Hepatocyte (in vitro differentiated cells): ENCODE measurements at regions not wholly inside any gene's neighbourhood (a gene's known extent, or its start where the extent isn't known, plus 50 kb on each side); places are given as distances from the start of the nearest gene placed in this dataset.

ENCODE experiments used
- EZH2 ChIP-seq: fragments of 200-600 bp; sonication (generic); IDR thresholded peaks from 2 replicates; pipeline ENCODE4 v1.6.1; 2016; ENCODE audit warnings: antibody characterized with exemption, mild to moderate bottlenecking, borderline replicate concordance
- TF ChIP-seq, protein P1 (sequence below): fragments of 200-600 bp; sonication (generic); IDR thresholded peaks from 2 replicates; pipeline ENCODE4 v1.5.1; 2016; ENCODE audit warnings: antibody characterized with exemption, mild to moderate bottlenecking; ENCODE audit not compliant: poor library complexity

DNA sequence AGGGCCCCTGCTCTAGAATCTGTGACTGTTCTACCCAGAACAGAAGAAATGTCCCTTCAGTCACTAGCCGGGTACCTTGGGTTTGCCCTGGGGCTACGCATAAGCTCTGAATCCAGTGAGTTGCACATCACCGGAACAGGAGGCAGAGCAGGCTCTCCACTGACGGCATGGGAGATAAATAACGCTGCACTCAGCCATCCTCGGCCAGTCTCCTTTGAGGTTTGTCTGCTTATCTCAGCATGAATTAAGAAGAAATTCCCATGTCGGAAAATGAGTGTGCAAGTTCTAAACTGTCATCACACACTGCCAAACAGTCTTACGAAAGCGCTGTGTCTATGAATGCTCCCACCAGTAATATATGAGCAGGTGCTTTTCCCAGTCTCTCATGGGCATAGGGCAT is 90.8 kb downstream of the FAM50B start:
- no peak for TF ChIP-seq EZH2
- TF ChIP-seq, protein P1, sequence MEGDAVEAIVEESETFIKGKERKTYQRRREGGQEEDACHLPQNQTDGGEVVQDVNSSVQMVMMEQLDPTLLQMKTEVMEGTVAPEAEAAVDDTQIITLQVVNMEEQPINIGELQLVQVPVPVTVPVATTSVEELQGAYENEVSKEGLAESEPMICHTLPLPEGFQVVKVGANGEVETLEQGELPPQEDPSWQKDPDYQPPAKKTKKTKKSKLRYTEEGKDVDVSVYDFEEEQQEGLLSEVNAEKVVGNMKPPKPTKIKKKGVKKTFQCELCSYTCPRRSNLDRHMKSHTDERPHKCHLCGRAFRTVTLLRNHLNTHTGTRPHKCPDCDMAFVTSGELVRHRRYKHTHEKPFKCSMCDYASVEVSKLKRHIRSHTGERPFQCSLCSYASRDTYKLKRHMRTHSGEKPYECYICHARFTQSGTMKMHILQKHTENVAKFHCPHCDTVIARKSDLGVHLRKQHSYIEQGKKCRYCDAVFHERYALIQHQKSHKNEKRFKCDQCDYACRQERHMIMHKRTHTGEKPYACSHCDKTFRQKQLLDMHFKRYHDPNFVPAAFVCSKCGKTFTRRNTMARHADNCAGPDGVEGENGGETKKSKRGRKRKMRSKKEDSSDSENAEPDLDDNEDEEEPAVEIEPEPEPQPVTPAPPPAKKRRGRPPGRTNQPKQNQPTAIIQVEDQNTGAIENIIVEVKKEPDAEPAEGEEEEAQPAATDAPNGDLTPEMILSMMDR = no peak
